Right atrium auricular region (tissue), 2 donors: ENCODE measurements at regions not wholly inside any gene's neighbourhood (a gene's known extent, or its start where the extent isn't known, plus 50 kb on each side); places are given as distances from the start of the nearest gene placed in this dataset.

Source experiments
- DNase-seq: peaks from one replicate; pipeline ENCODE4 v3.0.0-alpha.2; 2019; ENCODE audit warnings: low spot score
- H3K27ac ChIP-seq, 2 donors: fragments of 200-600 bp; sonication (generic); 1 replicate in 1 of 2; 2 replicates in 1 of 2; pipeline ENCODE4 v1.5.1; 2016 to 2019
- H3K27me3 ChIP-seq, 2 donors: fragments of 200-600 bp; sonication (generic); one replicate each; pipeline versions ENCODE4 v1.5.1 to v1.6.0; 2017 to 2019
- H3K36me3 ChIP-seq: fragments of 200-600 bp; sonication (generic); one replicate; pipeline ENCODE4 v1.5.1; 2016
- H3K4me1 ChIP-seq, 2 donors: fragments of 200-600 bp; sonication (generic); one replicate each; pipeline versions ENCODE4 v1.5.1 to v1.6.0; 2017 to 2019
- H3K4me3 ChIP-seq, 2 donors: fragments of 200-600 bp; sonication (generic); 1 replicate in 1 of 2; 2 replicates in 1 of 2; pipeline ENCODE4 v1.5.1; 2017 to 2019; ENCODE audit warnings: mild to moderate bottlenecking in 1 of 2, moderate library complexity in 1 of 2
- H3K9me3 ChIP-seq, 2 donors: fragments of 200-600 bp; sonication (generic); one replicate each; pipeline ENCODE4 v1.5.1; 2019
- CTCF ChIP-seq, 2 donors: fragments of 200-600 bp; sonication (generic); IDR thresholded peaks; one replicate each; pipeline ENCODE4 v1.5.1; 2019; ENCODE audit warnings: antibody characterized with exemption in 2 of 2

GRCh38 chr9:89749500-89750116 lies 144.8 kb downstream of the GADD45G start:
- DNase-seq = no peak
- no peaks in the 10 kb centered on the region for H3K9me3 ChIP-seq
- H3K36me3 ChIP-seq = no peaks in the 10 kb centered on the region
- no peak overlapping the region for H3K4me3 ChIP-seq
- TF ChIP-seq CTCF (IDR thresholded peaks at IDR 0.05) = no peak
- peaks cover 0 to 29% of the 10 kb centered on the region in 2 donors for H3K4me1 ChIP-seq
- no peak overlapping the region for H3K27ac ChIP-seq
- H3K27me3 ChIP-seq = no peaks in the 10 kb centered on the region

GRCh38 chr9:89750117-89750791 lies 145.4 kb downstream of the GADD45G start:
- Histone ChIP-seq H3K4me1 (peaks cover 0 to 29% of the 10 kb centered on the region in 2 donors), H3K4me3 (no peak overlapping the region), H3K27ac (peak overlapping the region in 1 of 2 donors; percentile 2), H3K27me3 (no peaks in the 10 kb centered on the region), H3K36me3 (no peaks in the 10 kb centered on the region), H3K9me3 (no peaks in the 10 kb centered on the region)
- DNase-seq = no peak
- TF ChIP-seq CTCF (IDR thresholded peaks at IDR 0.05) = no peak

- no peak for DNase-seq
- H3K4me1 ChIP-seq = peaks cover 0 to 32% of the 10 kb centered on the region in 2 donors
- no peak overlapping the region for H3K27ac ChIP-seq
- no peaks in the 10 kb centered on the region for H3K9me3 ChIP-seq
- no peak overlapping the region for H3K4me3 ChIP-seq
- H3K36me3 ChIP-seq = no peaks in the 10 kb centered on the region
- no peaks in the 10 kb centered on the region for H3K27me3 ChIP-seq
- no peak for TF ChIP-seq CTCF (IDR thresholded peaks at IDR 0.05)
Measured at GRCh38 chr9:89751079-89751825, 146.4 kb downstream of the GADD45G start.

- Histone ChIP-seq H3K4me1 (peaks cover 0 to 32% of the 10 kb centered on the region in 2 donors), H3K27ac (no peak overlapping the region), H3K4me3 (no peak overlapping the region), H3K9me3 (no peaks in the 10 kb centered on the region), H3K36me3 (no peaks in the 10 kb centered on the region), H3K27me3 (no peaks in the 10 kb centered on the region)
- DNase-seq = no peak
- TF ChIP-seq CTCF (IDR thresholded peaks at IDR 0.05) = no peak
Measured at GRCh38 chr9:89752154-89752553, 147.3 kb downstream of the GADD45G start.

- no peak for DNase-seq
- H3K4me3 ChIP-seq = no peak overlapping the region
- no peaks in the 10 kb centered on the region for H3K9me3 ChIP-seq
- no peak for TF ChIP-seq CTCF (IDR thresholded peaks at IDR 0.05)
- H3K36me3 ChIP-seq = no peaks in the 10 kb centered on the region
- H3K27me3 ChIP-seq = no peaks in the 10 kb centered on the region
- H3K4me1 ChIP-seq = peaks cover 0 to 22% of the 10 kb centered on the region in 2 donors
- no peak overlapping the region for H3K27ac ChIP-seq
Measured at GRCh38 chr9:89753472-89754055, 148.8 kb downstream of the GADD45G start.
